ENCODE measurements at regions not wholly inside any gene's neighbourhood (a gene's known extent, or its start where the extent isn't known, plus 50 kb on each side); places are given as distances from the start of the nearest gene placed in this dataset.

GRCh38 chr13:106917673-106918556 lies 350.0 kb upstream of the ARGLU1 start:
- TF ChIP-seq CTCF (IDR thresholded peaks at IDR 0.05) = peak; percentile 75 to 92 (median 89)
- TF ChIP-seq POLR2A (IDR thresholded peaks at IDR 0.05) = no peak
